ENCODE measurements at regions not wholly inside any gene's neighbourhood (a gene's known extent, or its start where the extent isn't known, plus 50 kb on each side); places are given as distances from the start of the nearest gene placed in this dataset.

GRCh38 chr3:88677298-88677697 lies 430.1 kb upstream of the EPHA3 start:
- Histone ChIP-seq H3K4me1 (ENCODE audit: control insufficient read depth in 3 of 3, insufficient read depth in 3 of 3, low read length in 3 of 3) (no peaks in the 10 kb centered on the region), H3K9ac (ENCODE audit: low read depth in 1 of 3, low read length in 3 of 3) (no peak overlapping the region), H3K27me3 (ENCODE audit: control insufficient read depth in 3 of 3, insufficient read depth in 3 of 3, low read length in 3 of 3) (no peaks in the 10 kb centered on the region), H3K4me3 (ENCODE audit: low read length in 3 of 3) (no peak overlapping the region), H3K9me3 (ENCODE audit: control insufficient read depth in 3 of 3, low read length in 3 of 3) (no peaks in the 10 kb centered on the region), H3K27ac (ENCODE audit: low read depth, low read length) (no peak overlapping the region), H3K36me3 (ENCODE audit: control insufficient read depth in 3 of 3, insufficient read depth in 3 of 3, low read length in 3 of 3) (no peaks in the 10 kb centered on the region)

DNA sequence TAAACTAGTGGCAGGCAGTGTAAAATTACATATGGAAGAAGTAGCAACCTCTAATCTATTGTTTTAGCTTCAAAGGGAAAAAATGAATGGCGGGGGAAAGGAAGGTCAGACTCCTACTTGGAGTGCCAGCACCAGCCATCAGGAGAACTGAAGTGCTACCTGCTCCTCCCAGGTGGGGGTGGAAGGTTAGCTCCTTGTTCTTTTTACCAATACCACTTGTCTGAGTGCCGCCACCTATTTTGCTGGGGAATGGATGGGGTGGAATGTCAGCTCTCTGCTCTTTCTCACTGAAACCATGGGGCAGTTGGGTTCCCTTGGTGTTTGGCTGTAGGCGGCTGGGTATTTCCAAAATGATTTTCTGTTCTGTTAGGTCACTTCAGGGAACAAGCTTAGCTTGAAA lies 428.7 kb upstream of the EPHA3 start:
- no peaks in the 10 kb centered on the region for H3K4me1 ChIP-seq (ENCODE audit: control insufficient read depth in 3 of 3, insufficient read depth in 3 of 3, low read length in 3 of 3)
- H3K27ac ChIP-seq (ENCODE audit: low read depth, low read length): no peak overlapping the region
- no peaks in the 10 kb centered on the region for H3K9me3 ChIP-seq (ENCODE audit: control insufficient read depth in 3 of 3, low read length in 3 of 3)
- H3K9ac ChIP-seq (ENCODE audit: low read depth in 1 of 3, low read length in 3 of 3): no peak overlapping the region
- no peaks in the 10 kb centered on the region for H3K27me3 ChIP-seq (ENCODE audit: control insufficient read depth in 3 of 3, insufficient read depth in 3 of 3, low read length in 3 of 3)
- no peak overlapping the region for H3K4me3 ChIP-seq (ENCODE audit: low read length in 3 of 3)
- H3K36me3 ChIP-seq (ENCODE audit: control insufficient read depth in 3 of 3, insufficient read depth in 3 of 3, low read length in 3 of 3): no peaks in the 10 kb centered on the region

DNA sequence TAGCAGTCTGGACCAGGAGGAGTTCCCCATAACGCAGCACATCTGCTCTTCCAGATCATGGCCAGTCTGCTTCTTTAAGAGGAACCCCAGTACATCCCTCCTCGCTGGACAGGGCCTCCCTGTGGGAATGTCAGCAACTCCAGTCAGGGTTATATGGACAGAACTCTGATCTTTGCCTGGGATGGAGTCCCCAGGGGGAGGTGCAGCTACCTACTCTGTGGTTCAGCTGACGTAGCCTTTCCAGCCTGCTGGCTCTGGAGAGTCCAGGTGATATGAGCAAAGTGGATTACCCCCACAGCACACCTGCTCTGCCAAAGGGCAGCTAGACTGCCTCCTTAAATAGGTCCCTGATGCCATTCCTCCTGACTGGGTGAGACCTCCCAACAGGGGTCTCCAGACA lies 417.1 kb upstream of the EPHA3 start:
- Histone ChIP-seq H3K27me3 (ENCODE audit: control insufficient read depth in 3 of 3, insufficient read depth in 3 of 3, low read length in 3 of 3) (no peaks in the 10 kb centered on the region), H3K27ac (ENCODE audit: low read depth, low read length) (no peak overlapping the region), H3K9ac (ENCODE audit: low read depth in 1 of 3, low read length in 3 of 3) (no peak overlapping the region), H3K9me3 (ENCODE audit: control insufficient read depth in 3 of 3, low read length in 3 of 3) (no peaks in the 10 kb centered on the region), H3K36me3 (ENCODE audit: control insufficient read depth in 3 of 3, insufficient read depth in 3 of 3, low read length in 3 of 3) (no peaks in the 10 kb centered on the region), H3K4me3 (ENCODE audit: low read length in 3 of 3) (no peak overlapping the region), H3K4me1 (ENCODE audit: control insufficient read depth in 3 of 3, insufficient read depth in 3 of 3, low read length in 3 of 3) (no peaks in the 10 kb centered on the region)

DNA sequence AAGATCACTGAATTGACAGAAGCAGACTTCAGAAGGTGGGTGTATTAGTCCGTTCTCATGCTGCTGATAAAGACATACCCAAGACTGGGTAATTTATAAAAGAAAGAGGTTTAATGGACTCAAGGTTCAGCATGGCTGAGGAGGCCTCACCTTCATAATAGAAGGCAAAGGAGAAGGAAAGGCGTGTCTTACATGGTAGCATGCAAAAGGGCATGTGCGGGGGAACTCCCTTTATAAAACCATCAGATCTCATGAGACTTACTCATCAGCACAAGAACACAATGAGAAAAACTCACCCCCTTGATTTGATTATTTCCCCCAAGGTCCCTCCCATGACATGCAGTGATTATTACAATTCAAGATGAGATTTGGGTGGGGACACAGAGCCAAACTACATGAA lies 416.3 kb upstream of the EPHA3 start:
- Histone ChIP-seq H3K4me1 (ENCODE audit: control insufficient read depth in 3 of 3, insufficient read depth in 3 of 3, low read length in 3 of 3) (no peaks in the 10 kb centered on the region), H3K9ac (ENCODE audit: low read depth in 1 of 3, low read length in 3 of 3) (no peak overlapping the region), H3K9me3 (ENCODE audit: control insufficient read depth in 3 of 3, low read length in 3 of 3) (no peaks in the 10 kb centered on the region), H3K27ac (ENCODE audit: low read depth, low read length) (no peak overlapping the region), H3K36me3 (ENCODE audit: control insufficient read depth in 3 of 3, insufficient read depth in 3 of 3, low read length in 3 of 3) (no peaks in the 10 kb centered on the region), H3K27me3 (ENCODE audit: control insufficient read depth in 3 of 3, insufficient read depth in 3 of 3, low read length in 3 of 3) (no peaks in the 10 kb centered on the region), H3K4me3 (ENCODE audit: low read length in 3 of 3) (no peak overlapping the region)

DNA sequence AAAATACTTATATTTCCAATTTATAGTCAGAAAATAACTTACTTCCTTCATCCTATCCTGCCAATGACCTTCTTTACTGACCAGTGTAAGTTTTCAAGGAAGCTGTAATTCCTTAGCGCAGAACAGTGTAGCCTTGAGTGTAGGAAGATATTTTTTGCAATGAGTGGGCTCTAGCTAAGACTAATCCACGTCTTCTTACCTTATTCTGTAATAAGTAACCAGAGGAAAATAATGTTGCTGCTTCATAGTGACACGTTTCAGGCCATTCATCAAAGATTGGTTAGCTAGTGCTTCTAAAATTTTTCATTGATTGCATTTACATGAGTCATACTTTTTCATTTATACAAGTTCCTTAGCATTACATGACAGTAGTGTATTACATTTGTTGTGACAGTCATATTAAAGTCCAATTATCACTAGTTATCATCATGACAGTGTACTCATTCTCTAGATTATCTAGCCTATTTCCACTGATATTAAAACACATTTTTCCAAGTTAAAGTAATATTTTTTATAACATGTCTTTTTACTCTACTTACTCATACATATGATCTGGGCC lies 403.8 kb upstream of the EPHA3 start:
- H3K27ac ChIP-seq (ENCODE audit: low read depth, low read length): no peak overlapping the region
- no peak overlapping the region for H3K4me3 ChIP-seq (ENCODE audit: low read length in 3 of 3)
- no peaks in the 10 kb centered on the region for H3K36me3 ChIP-seq (ENCODE audit: control insufficient read depth in 3 of 3, insufficient read depth in 3 of 3, low read length in 3 of 3)
- no peaks in the 10 kb centered on the region for H3K27me3 ChIP-seq (ENCODE audit: control insufficient read depth in 3 of 3, insufficient read depth in 3 of 3, low read length in 3 of 3)
- H3K4me1 ChIP-seq (ENCODE audit: control insufficient read depth in 3 of 3, insufficient read depth in 3 of 3, low read length in 3 of 3): no peaks in the 10 kb centered on the region
- H3K9ac ChIP-seq (ENCODE audit: low read depth in 1 of 3, low read length in 3 of 3): no peak overlapping the region
- peaks cover 0 to 3% (median 0%) of the 10 kb centered on the region in 3 donors for H3K9me3 ChIP-seq (ENCODE audit: control insufficient read depth in 3 of 3, low read length in 3 of 3)

DNA sequence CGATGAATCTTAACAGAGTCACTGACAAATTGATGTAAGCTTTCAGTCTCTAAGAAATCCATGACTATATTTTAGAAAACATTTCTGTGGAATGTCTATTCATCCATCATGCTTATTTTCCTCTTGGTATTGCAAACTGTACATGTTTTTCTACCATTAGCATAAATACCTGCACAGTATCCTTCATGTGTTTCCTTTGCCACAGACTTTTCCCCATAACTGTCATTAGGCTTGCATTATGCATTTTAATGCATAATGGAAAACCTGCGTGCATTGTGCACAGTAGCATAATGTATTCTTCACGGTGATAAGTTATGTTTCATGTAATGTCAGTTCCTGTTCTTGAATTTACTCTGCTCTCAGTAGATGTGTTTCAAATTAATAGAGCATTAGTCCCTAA lies 403.1 kb upstream of the EPHA3 start:
- Histone ChIP-seq H3K4me3 (ENCODE audit: low read length in 3 of 3) (no peak overlapping the region), H3K36me3 (ENCODE audit: control insufficient read depth in 3 of 3, insufficient read depth in 3 of 3, low read length in 3 of 3) (no peaks in the 10 kb centered on the region)

DNA sequence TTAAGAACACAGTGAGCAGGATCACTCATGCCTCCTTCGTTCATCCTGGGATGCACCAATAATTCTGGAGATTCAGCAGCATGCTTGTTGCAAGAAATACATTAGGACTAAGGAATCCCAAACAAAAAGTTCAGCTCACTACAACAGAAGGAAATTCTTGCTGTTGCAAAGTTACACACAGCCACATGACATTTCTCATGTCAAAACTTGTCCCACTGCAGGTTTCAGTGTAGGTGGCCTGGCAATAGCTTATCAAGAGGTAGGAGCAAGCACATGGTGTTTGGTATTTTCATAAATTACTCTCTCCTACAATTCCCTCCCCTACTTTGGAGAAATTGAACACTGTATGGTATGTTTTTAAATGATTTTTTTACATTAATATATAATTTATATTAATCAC lies 399.6 kb upstream of the EPHA3 start:
- no peak overlapping the region for H3K27ac ChIP-seq (ENCODE audit: low read depth, low read length)
- peaks cover 0 to 3% (median 0%) of the 10 kb centered on the region in 3 donors for H3K9me3 ChIP-seq (ENCODE audit: control insufficient read depth in 3 of 3, low read length in 3 of 3)
- H3K9ac ChIP-seq (ENCODE audit: low read depth in 1 of 3, low read length in 3 of 3): no peak overlapping the region
- H3K4me3 ChIP-seq (ENCODE audit: low read length in 3 of 3): no peak overlapping the region
- H3K36me3 ChIP-seq (ENCODE audit: control insufficient read depth in 3 of 3, insufficient read depth in 3 of 3, low read length in 3 of 3): no peaks in the 10 kb centered on the region
- no peaks in the 10 kb centered on the region for H3K4me1 ChIP-seq (ENCODE audit: control insufficient read depth in 3 of 3, insufficient read depth in 3 of 3, low read length in 3 of 3)
- no peaks in the 10 kb centered on the region for H3K27me3 ChIP-seq (ENCODE audit: control insufficient read depth in 3 of 3, insufficient read depth in 3 of 3, low read length in 3 of 3)

More for the DNA sequence above, 403.1 kb upstream of the EPHA3 start:
- Histone ChIP-seq H3K9me3 (ENCODE audit: control insufficient read depth in 3 of 3, low read length in 3 of 3) (peaks cover 0 to 3% (median 0%) of the 10 kb centered on the region in 3 donors), H3K27ac (ENCODE audit: low read depth, low read length) (no peak overlapping the region), H3K27me3 (ENCODE audit: control insufficient read depth in 3 of 3, insufficient read depth in 3 of 3, low read length in 3 of 3) (no peaks in the 10 kb centered on the region), H3K4me1 (ENCODE audit: control insufficient read depth in 3 of 3, insufficient read depth in 3 of 3, low read length in 3 of 3) (no peaks in the 10 kb centered on the region), H3K9ac (ENCODE audit: low read depth in 1 of 3, low read length in 3 of 3) (no peak overlapping the region)

DNA sequence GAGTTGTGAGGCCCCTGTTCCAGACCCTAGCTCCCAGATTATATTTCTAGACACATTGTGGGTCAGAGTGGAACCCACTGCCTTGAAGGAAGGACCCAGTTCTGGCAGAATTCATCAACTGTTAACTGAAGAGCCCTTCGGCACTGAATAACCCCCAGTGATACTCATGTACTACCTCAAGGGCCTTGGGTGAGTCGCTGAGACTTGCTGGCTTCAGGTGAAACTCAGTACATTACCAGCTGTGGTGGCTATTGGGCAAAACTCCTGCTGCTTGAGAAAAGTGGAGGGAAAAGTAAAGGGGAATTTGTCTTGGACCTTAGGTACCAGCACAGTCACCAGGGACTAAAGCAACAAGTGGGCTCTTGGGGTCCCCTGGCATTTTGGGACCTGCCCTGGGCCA lies 394.9 kb upstream of the EPHA3 start:
- Histone ChIP-seq H3K27me3 (ENCODE audit: control insufficient read depth in 3 of 3, insufficient read depth in 3 of 3, low read length in 3 of 3) (no peaks in the 10 kb centered on the region), H3K9ac (ENCODE audit: low read depth in 1 of 3, low read length in 3 of 3) (no peak overlapping the region)

GRCh38 chr3:88713233-88713691 lies 394.2 kb upstream of the EPHA3 start:
- Histone ChIP-seq H3K27me3 (ENCODE audit: control insufficient read depth in 3 of 3, insufficient read depth in 3 of 3, low read length in 3 of 3) (no peaks in the 10 kb centered on the region), H3K4me1 (ENCODE audit: control insufficient read depth in 3 of 3, insufficient read depth in 3 of 3, low read length in 3 of 3) (no peaks in the 10 kb centered on the region), H3K4me3 (ENCODE audit: low read length in 3 of 3) (no peak overlapping the region), H3K27ac (ENCODE audit: low read depth, low read length) (no peak overlapping the region), H3K9me3 (ENCODE audit: control insufficient read depth in 3 of 3, low read length in 3 of 3) (no peaks in the 10 kb centered on the region), H3K36me3 (ENCODE audit: control insufficient read depth in 3 of 3, insufficient read depth in 3 of 3, low read length in 3 of 3) (no peaks in the 10 kb centered on the region), H3K9ac (ENCODE audit: low read depth in 1 of 3, low read length in 3 of 3) (no peak overlapping the region)

More for the DNA sequence above, 394.9 kb upstream of the EPHA3 start:
- Histone ChIP-seq H3K27ac (ENCODE audit: low read depth, low read length) (no peak overlapping the region), H3K9me3 (ENCODE audit: control insufficient read depth in 3 of 3, low read length in 3 of 3) (peaks cover 0 to 3% (median 0%) of the 10 kb centered on the region in 3 donors), H3K4me1 (ENCODE audit: control insufficient read depth in 3 of 3, insufficient read depth in 3 of 3, low read length in 3 of 3) (no peaks in the 10 kb centered on the region), H3K36me3 (ENCODE audit: control insufficient read depth in 3 of 3, insufficient read depth in 3 of 3, low read length in 3 of 3) (no peaks in the 10 kb centered on the region), H3K4me3 (ENCODE audit: low read length in 3 of 3) (no peak overlapping the region)

- Histone ChIP-seq H3K9me3 (ENCODE audit: control insufficient read depth in 3 of 3, low read length in 3 of 3) (no peaks in the 10 kb centered on the region), H3K9ac (ENCODE audit: low read depth in 1 of 3, low read length in 3 of 3) (no peak overlapping the region), H3K27ac (ENCODE audit: low read depth, low read length) (no peak overlapping the region), H3K27me3 (ENCODE audit: control insufficient read depth in 3 of 3, insufficient read depth in 3 of 3, low read length in 3 of 3) (no peaks in the 10 kb centered on the region), H3K4me1 (ENCODE audit: control insufficient read depth in 3 of 3, insufficient read depth in 3 of 3, low read length in 3 of 3) (no peaks in the 10 kb centered on the region), H3K4me3 (ENCODE audit: low read length in 3 of 3) (no peak overlapping the region), H3K36me3 (ENCODE audit: control insufficient read depth in 3 of 3, insufficient read depth in 3 of 3, low read length in 3 of 3) (no peaks in the 10 kb centered on the region)
Measured at GRCh38 chr3:88725440-88726165, 381.8 kb upstream of the EPHA3 start.

Measured in skeletal muscle tissue (tissue), 3 donors.